Heart left ventricle (tissue), 16 donors: ENCODE measurements at regions not wholly inside any gene's neighbourhood (a gene's known extent, or its start where the extent isn't known, plus 50 kb on each side); places are given as distances from the start of the nearest gene placed in this dataset.

Source experiments
- ATAC-seq, 4 donors: fragments of 200-7000 bp; cut with Tn5 transposase; one replicate each; pipeline ENCODE4 v1.9.1; 2020 to 2022; ENCODE audit warnings: moderate library complexity in 4 of 4, mild to moderate bottlenecking in 3 of 4, moderate number of reproducible peaks in 1 of 4
- DNase-seq, 5 donors: peaks; one replicate each; pipeline ENCODE4 v3.0.0-alpha.2; 2020
- H3K27ac ChIP-seq, 12 donors: fragments of 200-600 bp; sonication (generic) in 4 of 12; one replicate each; pipeline versions ENCODE4 v1.5.0 to v1.8.0; 2016 to 2022; ENCODE audit warnings: mild to moderate bottlenecking in 2 of 12
- H3K27me3 ChIP-seq, 9 donors: fragments of 200-600 bp; sonication (generic) in 2 of 9; one replicate each; pipeline versions ENCODE4 v1.5.1 to v1.8.0; 2016 to 2022; ENCODE audit warnings: mild to moderate bottlenecking in 3 of 9
- H3K36me3 ChIP-seq, 9 donors: fragments of 200-600 bp; sonication (generic) in 2 of 9; one replicate each; pipeline versions ENCODE4 v1.5.0 to v1.8.0; 2018 to 2022; ENCODE audit warnings: mild to moderate bottlenecking in 2 of 9
- H3K4me1 ChIP-seq, 12 donors: fragments of 200-600 bp; sonication (generic) in 4 of 12; one replicate each; pipeline versions ENCODE4 v1.5.0 to v1.8.0; 2016 to 2022; ENCODE audit warnings: mild to moderate bottlenecking in 3 of 12
- H3K4me3 ChIP-seq, 12 donors: fragments of 200-600 bp; sonication (generic) in 4 of 12; one replicate each; pipeline versions ENCODE4 v1.5.0 to v1.8.0; 2017 to 2022; ENCODE audit warnings: mild to moderate bottlenecking in 9 of 12, moderate library complexity in 4 of 12
- H3K9me3 ChIP-seq, 12 donors: fragments of 200-600 bp; sonication (generic) in 4 of 12; one replicate each; pipeline versions ENCODE4 v1.5.0 to v1.8.0; 2016 to 2022; ENCODE audit warnings: mild to moderate bottlenecking in 1 of 12
- POLR2A ChIP-seq, 2 donors: fragments of 450-650 bp; IDR thresholded peaks; one replicate each; pipeline ENCODE4 v1.6.1; 2017; ENCODE audit warnings: antibody characterized with exemption in 2 of 2, mild to moderate bottlenecking in 2 of 2, moderate library complexity in 2 of 2
- WGBS, 4 donors: extraction: QIAGEN DNeasy Blood & Tissue Kit in 2 of 4; methylation state at CpG; one replicate each; pipeline versions ENCODE4 v1.1.5 to v1.1.7; 2013 to 2018; 5-methylcytosine and 5-hydroxymethylcytosine counted together
- intact Hi-C, 10 donors: fragments of 100-400 bp; cut with DNase I; formaldehyde crosslinking; loops; one replicate each; pipeline versions ENCODE4 v1.11.1 to v1.14.2; 2022
- TF ChIP-seq, protein P1 (sequence below), 12 donors: fragments of 200-600 bp; sonication (generic) in 4 of 12; IDR thresholded peaks; one replicate each; pipeline versions ENCODE4 v1.5.0 to v1.8.0; 2018 to 2022; ENCODE audit warnings: antibody characterized with exemption in 12 of 12, mild to moderate bottlenecking in 5 of 12
- donor health status: ischemic (EF 13 %, LVEDD 7.1; RV severe dilation, severe dysfunction).
- donor health status: healthy with polysubstance abuse.
- donor health status: DM: no; HTN: yes; CAD: no.
- donor health status: DM: no; HTN: no; CAD: no.
- donor health status: ischemic (EF 25% LVEDD 6.9; RV normal size, moderate dysfunction).
- donor health status: ischemic (EF 25% LVEDD 5.7; RV mildly dilated, moderate dysfunction).
- donor health status: healthy.
- donor health status: DM: yes; HTN: yes; CAD: no.
- donor health status: ischemic (EF 35%, LVEDD 5.7; RV mildly dilated, moderate dysfunction).
- donor health status: nonischemic (EF 11% LVEDD 7.7; RV severe dilation, severe dysfunction).
- donor health status: DM: yes; HTN: yes; CAD: no.
- donor health status: PGD.
- donor health status: ischemic (EF 29% LVEDD 5.4; RV normal size, mild dysfunction).
- donor health status: nonischemic (EF 23%, LVEDD 6.1; RV moderate dilation, normal function).

DNA sequence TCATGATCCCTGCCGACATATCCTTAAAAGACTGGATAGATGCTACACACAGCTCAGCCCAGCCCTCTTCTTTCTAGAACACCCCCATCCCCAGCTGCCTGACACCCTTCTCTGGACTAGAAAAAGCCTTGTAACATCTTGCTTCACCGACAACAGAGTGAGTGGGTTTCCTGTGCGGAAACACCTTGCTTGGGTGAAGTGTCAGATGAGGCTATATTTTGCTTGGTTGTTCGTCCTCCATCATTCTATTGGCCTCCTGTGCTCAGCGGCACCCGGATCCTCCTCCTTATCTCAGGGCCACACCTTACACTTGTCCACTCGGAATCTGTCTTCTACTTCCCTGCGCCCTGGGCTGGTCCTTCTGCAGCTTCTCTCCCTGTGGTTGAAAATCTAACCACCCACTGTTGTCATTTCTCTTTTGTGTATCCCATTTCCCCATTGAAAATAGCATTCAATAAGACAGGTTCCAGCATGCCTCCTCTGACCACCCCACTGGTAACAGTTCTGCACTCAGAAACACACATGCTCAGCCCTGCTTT, 101.3 kb upstream of the MLN start:
- Histone ChIP-seq H3K4me3 (no peak overlapping the region), H3K27ac (peak overlapping the region in 1 of 12 donors; percentile 56), H3K27me3 (peaks cover 0 to 24% (median 1%) of the 10 kb centered on the region in 9 donors), H3K4me1 (peaks cover 0 to 19% (median 0%) of the 10 kb centered on the region in 12 donors), H3K36me3 (no peaks in the 10 kb centered on the region), H3K9me3 (no peaks in the 10 kb centered on the region)
- no peak for ATAC-seq
- intact Hi-C loops, result no loop called here
- TF ChIP-seq, protein P1, sequence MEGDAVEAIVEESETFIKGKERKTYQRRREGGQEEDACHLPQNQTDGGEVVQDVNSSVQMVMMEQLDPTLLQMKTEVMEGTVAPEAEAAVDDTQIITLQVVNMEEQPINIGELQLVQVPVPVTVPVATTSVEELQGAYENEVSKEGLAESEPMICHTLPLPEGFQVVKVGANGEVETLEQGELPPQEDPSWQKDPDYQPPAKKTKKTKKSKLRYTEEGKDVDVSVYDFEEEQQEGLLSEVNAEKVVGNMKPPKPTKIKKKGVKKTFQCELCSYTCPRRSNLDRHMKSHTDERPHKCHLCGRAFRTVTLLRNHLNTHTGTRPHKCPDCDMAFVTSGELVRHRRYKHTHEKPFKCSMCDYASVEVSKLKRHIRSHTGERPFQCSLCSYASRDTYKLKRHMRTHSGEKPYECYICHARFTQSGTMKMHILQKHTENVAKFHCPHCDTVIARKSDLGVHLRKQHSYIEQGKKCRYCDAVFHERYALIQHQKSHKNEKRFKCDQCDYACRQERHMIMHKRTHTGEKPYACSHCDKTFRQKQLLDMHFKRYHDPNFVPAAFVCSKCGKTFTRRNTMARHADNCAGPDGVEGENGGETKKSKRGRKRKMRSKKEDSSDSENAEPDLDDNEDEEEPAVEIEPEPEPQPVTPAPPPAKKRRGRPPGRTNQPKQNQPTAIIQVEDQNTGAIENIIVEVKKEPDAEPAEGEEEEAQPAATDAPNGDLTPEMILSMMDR (IDR thresholded peaks at IDR 0.05), result no peak
- TF ChIP-seq POLR2A (IDR thresholded peaks at IDR 0.05), result no peak
- DNase-seq, result no peak
- 76 to 86% (median 82%) methylated on average over 8 of the region's 8 CpGs for WGBS, 4 donors

DNA sequence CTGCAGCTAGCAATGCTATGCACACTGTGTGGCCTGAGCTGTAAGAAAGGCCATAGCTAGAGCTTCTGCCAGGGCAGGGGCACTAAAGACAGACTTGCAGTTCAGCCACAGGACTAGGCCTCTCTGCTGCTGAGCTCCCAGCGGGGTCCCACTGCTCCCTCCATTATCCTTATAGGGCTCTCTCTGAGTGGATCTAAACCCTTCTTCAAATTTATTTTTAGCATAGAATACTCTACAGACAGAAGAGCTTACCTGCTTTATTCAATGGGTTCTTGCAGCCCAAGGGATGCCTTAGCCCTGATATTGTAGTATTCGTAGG, 100.9 kb upstream of the MLN start:
- ATAC-seq (no peak), DNase-seq (no peak)
- peaks cover 0 to 24% (median 6%) of the 10 kb centered on the region in 9 donors for H3K27me3 ChIP-seq
- peaks cover 0 to 19% (median 0%) of the 10 kb centered on the region in 12 donors for H3K4me1 ChIP-seq
- TF ChIP-seq POLR2A (IDR thresholded peaks at IDR 0.05), result no peak
- TF ChIP-seq, protein P1 (IDR thresholded peaks at IDR 0.05), result no peak
- no peaks in the 10 kb centered on the region for H3K9me3 ChIP-seq
- no peak overlapping the region for H3K4me3 ChIP-seq
- H3K36me3 ChIP-seq, result no peaks in the 10 kb centered on the region
- H3K27ac ChIP-seq, result peak overlapping the region in 1 of 12 donors; percentile 56
- 88 to 97% (median 92%) methylated on average over 2 of the region's 2 CpGs for WGBS, 4 donors
- intact Hi-C loops, result no loop called here

DNA sequence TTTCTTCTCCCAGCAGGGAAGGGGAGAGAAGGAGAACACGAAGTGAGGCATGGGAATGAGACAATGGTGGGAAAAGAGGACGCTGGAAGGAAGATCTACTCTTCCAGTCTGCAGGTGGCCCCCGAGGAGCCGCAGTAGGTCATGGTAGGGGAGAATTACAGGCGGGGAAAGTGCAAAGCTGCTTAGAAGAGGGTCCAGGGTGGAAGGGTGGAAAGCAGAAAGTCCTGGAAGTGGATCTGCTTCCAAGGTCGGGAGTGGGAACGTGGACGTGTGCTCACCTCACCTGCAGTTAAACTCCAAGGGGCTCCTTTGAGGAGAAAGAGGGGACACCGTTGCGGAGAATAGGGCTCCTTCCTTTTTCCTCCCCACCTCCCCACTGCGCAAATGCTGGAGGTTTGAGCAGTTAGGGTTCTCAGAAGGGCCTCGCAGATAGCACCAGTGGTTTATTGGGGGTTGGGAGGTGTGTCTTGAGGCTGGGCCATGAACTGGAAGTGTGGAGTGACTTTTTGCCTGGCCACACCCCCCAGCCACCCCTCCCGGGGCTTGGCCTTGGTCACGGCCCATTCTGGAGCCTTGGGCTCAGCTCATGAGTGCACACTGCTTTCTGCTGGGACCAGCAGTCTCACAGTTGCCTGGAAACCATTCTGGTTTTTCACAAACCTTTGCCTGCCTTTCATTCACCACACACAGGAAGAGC, 100.4 kb upstream of the MLN start:
- no peaks in the 10 kb centered on the region for H3K9me3 ChIP-seq
- TF ChIP-seq, protein P1 (IDR thresholded peaks at IDR 0.05), result no peak
- no peak for TF ChIP-seq POLR2A (IDR thresholded peaks at IDR 0.05)
- H3K4me1 ChIP-seq, result peaks cover 0 to 19% (median 0%) of the 10 kb centered on the region in 12 donors
- H3K27me3 ChIP-seq, result peaks cover 0 to 24% (median 8%) of the 10 kb centered on the region in 9 donors
- ATAC-seq (peak in 1 of 4 donors; percentile 18), DNase-seq (peak in 1 of 5 donors; percentile 19)
- intact Hi-C loops, result no loop called here
- no peak overlapping the region for H3K4me3 ChIP-seq
- H3K27ac ChIP-seq, result peak overlapping the region in 1 of 12 donors; percentile 56
- 53 to 60% (median 55%) methylated on average over 12 to 14 of the region's 14 CpGs for WGBS, 4 donors
- H3K36me3 ChIP-seq, result no peaks in the 10 kb centered on the region

DNA sequence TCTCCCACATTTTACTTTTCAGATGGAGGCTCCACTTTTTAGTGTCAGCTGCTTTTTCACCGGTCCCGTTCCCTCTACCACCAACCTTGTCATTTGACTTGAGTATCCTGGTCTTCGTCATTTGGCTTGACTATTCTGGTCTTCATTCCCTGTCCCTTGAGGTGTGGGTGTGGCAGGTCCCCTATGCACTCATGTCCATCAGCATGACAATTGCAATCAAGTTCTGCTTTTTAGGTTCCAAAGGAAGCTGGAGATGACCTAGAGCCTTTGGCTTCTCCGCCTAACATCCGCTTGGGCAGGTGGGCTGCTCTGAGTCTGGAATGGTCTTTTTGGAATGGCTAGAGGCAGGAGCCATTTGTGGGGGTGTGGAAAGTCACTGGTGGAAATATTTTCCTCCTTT, 99.8 kb upstream of the MLN start:
- 91 to 93% (median 92%) methylated on average over 5 of the region's 5 CpGs for WGBS, 4 donors
- TF ChIP-seq POLR2A (IDR thresholded peaks at IDR 0.05), result no peak
- TF ChIP-seq, protein P1 (IDR thresholded peaks at IDR 0.05), result no peak
- no peak for ATAC-seq
- H3K4me1 ChIP-seq, result peaks cover 0 to 19% (median 0%) of the 10 kb centered on the region in 12 donors
- no peaks in the 10 kb centered on the region for H3K9me3 ChIP-seq
- intact Hi-C loops, result no loop called here
- no peak for DNase-seq
- H3K27me3 ChIP-seq, result peaks cover 0 to 24% (median 8%) of the 10 kb centered on the region in 9 donors
- no peak overlapping the region for H3K4me3 ChIP-seq
- no peaks in the 10 kb centered on the region for H3K36me3 ChIP-seq
- peak overlapping the region in 1 of 12 donors; percentile 56 for H3K27ac ChIP-seq
